DMS53 treated with DMSO at 0.1 percent for 48 hours (cell line): ENCODE measurements at regions not wholly inside any gene's neighbourhood (a gene's known extent, or its start where the extent isn't known, plus 50 kb on each side); places are given as distances from the start of the nearest gene placed in this dataset.

Source experiments
- DNase-seq: peaks from one replicate; lab custom pipeline; 2025; ENCODE audit not compliant: unreplicated experiment; lab: John Stamatoyannopoulos, UW

DNA sequence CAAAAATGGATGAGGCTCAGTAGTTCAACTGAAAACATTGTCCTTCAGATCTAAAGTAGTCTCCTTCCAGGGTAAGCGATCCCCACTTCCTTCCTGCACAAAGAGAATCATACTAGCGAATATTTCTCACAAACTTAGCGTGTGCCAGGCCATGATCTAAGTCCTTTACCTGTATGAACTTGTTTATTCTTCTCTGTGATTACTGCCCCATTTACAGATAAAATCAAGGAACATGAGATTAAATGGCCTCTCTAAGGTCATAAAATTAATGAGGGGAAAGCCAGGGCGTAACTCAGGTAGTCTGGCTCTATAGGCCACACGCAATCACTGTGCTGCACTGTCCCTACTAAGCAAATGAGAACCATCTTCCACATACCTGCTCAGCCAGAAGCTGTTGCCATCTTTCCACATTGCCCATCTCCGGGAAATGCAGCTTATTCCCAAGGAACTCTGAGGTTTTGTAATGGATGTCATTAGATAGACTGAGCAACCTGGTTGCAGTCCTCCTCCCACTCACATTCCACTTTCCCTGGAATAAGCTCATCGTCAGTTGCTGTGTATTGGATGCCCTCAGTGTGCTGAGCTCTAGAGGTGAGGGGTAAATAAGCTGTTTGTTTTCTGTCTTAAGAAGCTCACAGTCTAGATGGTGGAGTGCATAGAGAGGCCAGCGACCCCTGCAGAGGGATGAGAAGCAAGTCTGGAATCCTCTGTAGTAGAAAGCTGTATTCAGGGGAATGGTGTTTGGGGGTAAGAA is 146.3 kb downstream of the SNX19 start:
- no peak for DNase-seq

- no peak for DNase-seq
Measured at GRCh38 chr11:130771708-130772107, 144.6 kb downstream of the SNX19 start.

DNA sequence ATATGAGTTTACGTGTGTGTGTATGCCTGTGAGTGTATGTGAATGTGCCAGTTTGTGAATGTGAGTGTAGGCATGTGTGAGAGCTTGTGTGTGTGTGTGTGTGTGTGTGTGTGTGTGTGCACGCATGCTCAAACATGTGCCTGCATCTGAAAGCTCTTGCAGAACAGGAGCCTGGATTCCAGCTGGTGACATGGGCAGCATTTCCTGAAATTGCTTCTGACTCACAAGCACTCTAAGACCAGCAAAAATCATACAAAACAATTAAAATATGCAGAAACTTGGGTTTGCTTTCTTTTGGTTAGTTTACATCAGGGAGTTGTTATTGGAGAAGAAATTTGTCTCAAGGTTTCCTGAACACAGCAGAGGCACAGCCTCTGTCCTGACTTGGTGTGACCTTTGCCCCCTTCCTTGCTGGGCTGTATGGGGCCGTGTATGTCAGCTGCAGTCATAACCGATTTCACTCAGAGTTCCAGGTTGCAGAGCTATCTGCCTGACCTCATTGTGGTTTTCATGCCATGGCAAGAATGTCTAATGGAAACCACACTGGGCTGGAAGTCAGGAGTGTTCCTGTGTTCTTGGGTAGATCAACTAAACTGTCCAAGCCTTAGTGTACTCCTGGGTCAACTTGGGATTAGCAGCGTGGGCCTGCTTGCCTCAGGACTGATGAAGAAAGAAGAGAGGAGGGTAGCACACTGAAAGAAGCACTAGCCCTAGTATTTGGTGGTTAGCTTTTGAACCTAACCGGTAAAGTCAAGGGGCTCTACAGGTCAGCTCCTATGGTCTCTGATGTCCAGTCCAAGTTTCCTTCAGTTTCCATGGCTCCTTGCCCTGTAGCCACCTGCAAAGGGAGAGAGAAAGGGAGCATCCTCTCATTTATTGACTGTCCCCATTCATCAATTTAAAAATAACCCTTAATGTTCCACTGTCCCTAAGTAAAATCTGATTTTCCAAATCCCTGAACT is 143.7 kb downstream of the SNX19 start:
- no peak for DNase-seq

GRCh38 chr11:130773244-130773820 is 142.9 kb downstream of the SNX19 start:
- no peak for DNase-seq

GRCh38 chr11:130774703-130775102 is 141.6 kb downstream of the SNX19 start:
- no peak for DNase-seq

DNA sequence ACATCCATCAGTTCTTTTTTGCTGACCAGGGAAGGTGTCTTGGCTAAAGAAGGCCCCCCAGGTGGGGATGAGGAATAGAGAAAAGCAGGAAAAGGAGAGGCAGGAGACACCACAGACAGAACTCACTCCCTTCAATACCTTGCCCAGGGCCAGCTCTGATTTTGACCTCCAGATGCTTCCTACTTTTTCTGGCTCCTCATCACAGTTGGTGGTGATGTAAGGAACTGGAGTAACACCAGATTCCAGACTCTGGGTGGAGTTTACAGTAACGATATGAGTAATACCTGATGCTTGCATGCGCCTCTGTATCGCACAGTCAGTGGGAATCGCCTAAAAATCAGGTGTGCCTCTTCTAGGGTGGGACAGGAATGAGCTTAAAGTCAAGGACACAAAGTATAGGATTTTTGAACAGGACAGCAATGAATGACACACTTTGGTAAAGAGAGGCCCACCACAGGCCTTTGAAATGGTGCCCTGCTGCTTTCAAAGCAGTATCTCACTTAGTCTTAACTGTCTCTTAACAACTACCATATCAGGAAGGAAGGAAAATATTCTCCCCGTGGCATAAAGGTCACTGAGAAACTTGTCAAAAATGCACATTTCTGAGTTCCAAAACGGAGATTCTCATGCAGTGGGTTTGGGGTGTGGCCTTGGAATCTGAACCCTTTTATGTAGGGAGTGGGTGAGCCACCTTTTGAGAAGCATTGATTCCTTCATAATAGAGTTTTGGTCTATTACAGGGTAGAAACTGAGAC is 140.8 kb downstream of the SNX19 start:
- no peak for DNase-seq

- no peak for DNase-seq
Measured at GRCh38 chr11:130776061-130776419, 140.2 kb downstream of the SNX19 start.

DNA sequence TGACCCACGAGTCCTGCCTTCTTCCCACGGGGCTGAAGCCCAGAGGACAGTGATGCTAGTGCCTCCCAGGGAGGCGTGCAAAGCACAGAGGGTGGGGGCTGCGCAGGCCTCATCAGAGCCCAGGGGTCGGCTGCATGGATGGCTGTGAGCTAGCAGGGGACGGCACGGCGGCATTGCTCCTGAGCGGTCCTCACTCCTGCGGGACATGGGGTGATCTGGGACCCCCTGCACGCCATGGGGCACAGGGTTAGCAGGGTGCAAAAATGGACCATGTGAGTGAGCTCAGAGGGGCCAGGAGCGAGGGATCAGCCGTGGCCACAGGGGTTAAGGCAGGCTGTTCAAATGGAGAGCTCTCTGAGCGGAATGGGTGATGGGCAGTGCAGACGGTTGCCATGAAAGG is 138.3 kb downstream of the SNX19 start:
- DNase-seq = no peak

- no peak for DNase-seq
Measured at GRCh38 chr11:130778705-130779104, 137.6 kb downstream of the SNX19 start.

DNA sequence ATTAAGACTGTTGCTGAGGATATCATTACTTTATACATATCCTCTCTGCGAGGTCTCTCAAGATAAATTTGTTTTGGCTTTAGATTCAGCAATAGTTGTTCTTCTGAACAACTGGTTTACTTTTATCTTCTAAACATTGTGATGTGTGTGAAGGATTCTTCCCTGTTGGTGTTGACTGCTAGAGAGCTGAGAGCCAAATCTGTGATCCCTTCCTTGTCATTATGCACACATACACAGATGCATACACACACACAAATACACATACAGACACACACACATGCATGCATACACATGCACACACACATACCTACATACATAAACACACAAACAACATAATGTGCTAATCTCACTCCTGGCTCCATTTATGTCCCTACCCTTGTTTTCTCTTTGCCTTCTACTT is 137.0 kb downstream of the SNX19 start:
- no peak for DNase-seq

DNA sequence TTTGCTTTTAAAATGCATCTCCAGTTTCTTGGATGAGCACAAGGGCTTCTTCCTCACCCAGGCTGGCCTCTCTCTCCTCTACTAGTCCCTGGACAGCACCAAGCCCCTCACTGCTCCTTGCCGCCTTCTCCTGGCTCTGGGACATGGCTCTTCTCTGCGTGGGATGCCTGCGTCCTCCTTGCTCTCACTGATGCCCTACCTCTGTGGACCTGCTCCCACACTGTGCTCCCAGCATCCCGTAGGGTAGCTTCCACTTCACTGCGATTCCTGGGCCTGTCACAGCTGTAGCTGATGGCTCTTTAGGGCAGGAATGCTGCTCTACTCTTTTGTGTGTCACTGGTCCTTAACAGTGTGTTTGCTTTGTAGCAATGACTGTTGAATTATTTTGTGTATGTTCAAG is 136.3 kb downstream of the SNX19 start:
- DNase-seq = no peak

DNA sequence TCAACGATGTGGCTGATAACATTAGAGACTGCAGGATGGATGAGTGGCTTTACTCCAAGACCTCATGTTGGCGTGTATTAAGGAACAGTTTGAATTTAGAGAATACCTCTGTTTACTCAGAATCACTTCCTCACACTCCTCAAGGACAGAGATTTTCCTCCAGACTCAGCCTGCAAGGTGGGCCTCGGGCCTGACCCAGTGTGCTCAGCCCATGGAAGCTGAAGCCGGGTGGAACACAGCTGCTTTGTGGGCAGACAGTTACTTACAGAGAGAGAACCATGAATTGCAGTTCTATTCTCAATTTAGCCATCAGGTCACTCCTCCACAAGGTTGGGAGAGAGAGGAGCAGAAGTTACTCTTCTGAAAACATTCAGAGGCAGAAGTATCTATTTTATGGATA is 135.8 kb downstream of the SNX19 start:
- no peak for DNase-seq

GRCh38 chr11:130781931-130782330 is 134.3 kb downstream of the SNX19 start:
- no peak for DNase-seq

DNA sequence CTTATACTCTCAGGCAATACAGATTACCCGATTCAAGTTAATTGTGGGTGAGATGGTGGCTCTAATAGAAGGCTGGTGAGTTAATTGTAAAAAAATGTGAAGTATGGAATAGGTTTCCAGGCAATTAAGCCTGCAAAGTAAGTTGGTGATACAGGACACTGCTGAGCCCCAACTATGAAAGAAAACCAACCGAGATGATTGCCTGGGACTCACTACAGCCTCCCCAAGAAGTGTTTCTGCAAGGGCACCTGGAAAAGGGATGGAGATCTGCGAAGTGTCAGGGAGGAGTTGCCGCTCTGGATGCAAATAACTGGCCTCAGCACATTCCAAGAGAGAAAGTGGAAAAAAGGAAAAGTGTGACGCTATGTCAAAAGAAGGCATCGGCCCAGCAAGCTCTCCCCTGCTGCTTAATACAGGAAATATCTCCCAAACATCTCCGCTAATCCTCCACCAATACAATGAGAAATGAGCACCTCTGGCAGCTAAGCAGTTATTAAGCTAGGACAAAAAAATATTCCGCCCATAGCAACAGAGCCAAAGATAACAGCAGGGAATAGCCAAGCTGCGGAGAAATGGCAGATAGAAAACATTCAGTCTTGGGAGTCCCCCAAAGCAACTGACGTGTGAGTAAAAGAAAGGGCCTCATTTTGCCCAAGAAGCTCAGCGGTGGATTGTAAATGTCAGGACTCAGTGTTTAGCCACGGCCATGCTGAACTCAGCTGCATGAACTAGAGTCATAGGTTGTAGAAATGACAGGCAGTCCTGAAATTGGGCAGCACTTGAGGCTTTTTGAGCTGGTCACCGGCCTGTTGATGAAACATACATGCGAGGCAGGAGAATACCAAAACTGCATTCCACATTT is 133.7 kb downstream of the SNX19 start:
- no peak for DNase-seq

GRCh38 chr11:130783323-130783722 is 133.0 kb downstream of the SNX19 start:
- no peak for DNase-seq

GRCh38 chr11:130785380-130786116 is 130.7 kb downstream of the SNX19 start:
- DNase-seq = no peak

GRCh38 chr11:130786586-130786985 is 129.7 kb downstream of the SNX19 start:
- no peak for DNase-seq

GRCh38 chr11:130787092-130787616 is 129.1 kb downstream of the SNX19 start:
- no peak for DNase-seq

GRCh38 chr11:130787973-130788570 is 128.2 kb downstream of the SNX19 start:
- no peak for DNase-seq
